Stimulated activated CD8-positive, alpha-beta memory T cell treated with anti-CD3 and anti-CD28 coated beads, Interleukin-12 subunit alpha, Interleukin-12 subunit beta, amount 100 ng/mL, for 4 hours (primary cell): ENCODE measurements at regions not wholly inside any gene's neighbourhood (a gene's known extent, or its start where the extent isn't known, plus 50 kb on each side); places are given as distances from the start of the nearest gene placed in this dataset.

ENCODE experiments used
- DNase-seq: peaks from one replicate; pipeline ENCODE4 v3.0.0-alpha.2; 2020; ENCODE audit warnings: low read depth

GRCh38 chr7:33814400-33814799 lies 90.9 kb upstream of the BMPER start:
- DNase-seq: no peak

DNA sequence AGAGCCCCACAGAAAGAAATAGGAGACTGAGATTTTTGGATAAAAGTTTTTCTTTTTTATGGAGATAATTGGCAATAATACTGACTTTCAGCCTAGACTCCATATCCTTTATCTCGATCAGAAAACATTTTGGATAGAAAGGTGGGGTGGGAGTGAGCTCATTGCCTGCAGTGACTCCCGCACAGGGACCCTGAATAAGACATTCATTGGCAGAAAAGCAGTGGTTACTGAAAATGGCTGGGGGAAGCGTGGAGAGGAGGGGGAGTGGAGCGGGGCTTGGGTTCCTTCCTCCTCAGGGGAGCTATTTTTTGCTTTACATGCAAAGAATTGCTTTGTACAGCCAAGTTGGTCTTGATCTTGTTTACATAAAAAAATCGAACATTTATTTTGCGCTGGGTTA lies 90.4 kb upstream of the BMPER start:
- no peak for DNase-seq

DNA sequence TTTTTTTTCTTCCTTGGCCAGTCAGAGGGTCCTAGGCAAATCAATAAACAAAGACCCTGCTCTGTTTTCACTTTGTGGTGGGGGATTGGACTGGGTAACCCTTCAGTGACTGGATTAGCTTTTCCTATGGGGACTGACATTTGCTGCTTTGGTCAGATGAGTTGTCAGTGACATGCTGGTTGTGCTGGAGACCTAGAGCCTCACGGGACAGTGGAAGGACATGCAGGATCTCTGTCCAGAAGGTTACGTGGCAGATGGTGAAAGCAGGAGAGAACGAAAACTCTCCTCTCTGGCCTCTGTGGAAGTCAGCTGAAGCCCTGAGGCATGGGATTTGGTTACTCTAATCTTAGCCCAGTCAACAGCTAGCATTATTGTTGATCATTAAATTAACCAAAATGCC lies 90.0 kb upstream of the BMPER start:
- DNase-seq: no peak

DNA sequence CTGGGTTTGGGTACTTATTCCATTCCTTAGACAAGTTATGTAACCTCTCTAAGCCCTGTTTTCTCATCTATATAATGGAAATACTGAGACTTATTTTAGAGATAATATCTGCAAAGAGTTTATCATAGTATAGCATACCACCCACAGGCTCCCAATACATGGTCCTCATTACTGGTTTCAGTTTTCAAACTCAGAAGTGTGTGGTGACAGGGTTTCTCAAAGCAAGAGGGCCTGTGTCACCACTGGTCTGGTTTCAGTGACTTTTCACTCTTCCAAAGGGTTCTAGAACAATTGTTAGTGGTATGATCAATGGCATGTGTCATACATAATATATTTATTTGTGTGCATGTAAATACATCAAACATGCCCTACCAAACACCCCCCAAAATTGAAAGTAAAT lies 89.2 kb upstream of the BMPER start:
- DNase-seq: no peak

- no peak for DNase-seq
Observed at GRCh38 chr7:33819658-33820057, 85.7 kb upstream of the BMPER start.

GRCh38 chr7:33820206-33820605 lies 85.1 kb upstream of the BMPER start:
- no peak for DNase-seq

DNA sequence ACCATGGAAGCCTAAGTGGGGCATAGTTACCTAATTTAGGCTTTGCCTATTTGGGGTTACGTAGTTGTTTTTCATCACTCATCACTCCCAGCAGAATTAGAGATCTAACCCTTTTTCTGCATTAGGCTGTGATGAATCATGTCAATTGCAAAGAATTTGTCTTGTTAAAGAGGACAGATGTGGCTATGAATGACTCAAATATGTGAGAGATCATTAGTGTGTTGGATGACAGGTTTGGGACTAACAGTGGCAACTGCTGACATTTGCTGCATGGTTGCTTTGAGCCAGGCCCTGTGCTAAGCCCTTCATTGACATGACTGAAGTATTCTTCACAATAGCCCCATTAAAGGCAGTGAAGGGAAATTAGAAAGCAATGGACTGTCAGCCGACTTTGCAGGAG lies 83.4 kb upstream of the BMPER start:
- no peak for DNase-seq

DNA sequence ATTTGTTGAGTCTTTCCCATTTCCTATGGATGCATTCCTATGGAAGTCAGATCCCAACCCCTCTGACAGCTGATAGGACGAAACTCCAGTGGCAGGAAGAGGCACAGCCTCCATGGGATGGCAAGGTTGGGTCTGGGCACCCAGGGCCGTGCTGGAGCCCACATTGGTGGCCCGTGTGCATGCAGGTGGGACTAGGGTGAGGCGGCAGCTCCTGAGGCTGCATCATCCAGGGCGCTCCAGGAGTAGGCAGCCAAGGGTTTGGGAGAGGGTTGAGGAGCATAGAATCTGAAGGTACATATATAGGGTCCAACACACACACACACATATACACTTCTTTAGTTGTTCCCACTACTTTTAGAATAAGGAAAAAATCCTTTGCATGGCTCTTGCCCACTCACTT lies 81.4 kb upstream of the BMPER start:
- DNase-seq: no peak

DNA sequence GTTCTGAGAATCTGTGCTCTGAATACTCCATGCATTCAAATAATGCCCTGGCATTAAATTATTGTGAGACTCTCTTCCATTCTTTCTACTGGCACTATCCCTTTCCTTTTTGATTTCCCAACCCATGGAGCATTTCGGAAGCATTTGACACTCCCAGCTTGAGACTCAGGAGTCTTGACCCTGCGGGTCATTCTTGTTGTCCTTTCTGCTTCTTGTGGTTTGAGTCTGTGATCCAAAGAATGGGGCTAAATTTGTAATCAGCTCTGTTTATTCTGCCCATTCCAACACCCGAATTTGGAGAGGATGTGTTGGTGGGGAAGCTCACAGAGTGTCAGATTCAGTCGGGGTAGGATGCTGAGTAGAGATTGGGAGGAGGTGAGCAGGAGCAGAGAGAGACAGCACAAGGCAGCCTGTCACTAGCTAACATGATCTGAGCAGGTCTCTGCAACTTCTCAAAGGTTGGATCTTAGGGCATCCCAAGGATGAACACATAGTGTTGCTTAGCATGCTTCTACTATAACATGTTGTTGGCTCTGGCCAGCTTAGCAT lies 80.4 kb upstream of the BMPER start:
- no peak for DNase-seq

DNA sequence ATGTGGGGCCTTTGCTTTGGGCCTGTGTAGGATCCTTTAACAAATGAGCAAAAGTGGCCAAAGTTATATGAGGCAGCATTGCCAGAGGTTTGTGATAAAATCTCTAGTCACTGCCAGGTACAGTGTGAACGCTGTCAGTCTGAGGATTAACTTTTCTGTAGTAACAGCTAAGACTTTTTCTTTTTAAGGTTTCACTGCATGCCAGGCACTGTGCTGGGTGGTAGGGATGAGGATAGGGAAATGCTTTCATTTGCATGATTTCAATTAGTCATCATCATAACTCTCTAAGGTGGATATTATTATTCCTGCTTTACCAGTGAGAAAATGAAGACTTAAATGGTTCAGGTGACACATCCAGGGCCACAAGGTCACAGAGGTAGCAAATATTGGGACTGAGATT lies 79.7 kb upstream of the BMPER start:
- no peak for DNase-seq

- no peak for DNase-seq
Observed at GRCh38 chr7:33829536-33829935, 75.8 kb upstream of the BMPER start.

DNA sequence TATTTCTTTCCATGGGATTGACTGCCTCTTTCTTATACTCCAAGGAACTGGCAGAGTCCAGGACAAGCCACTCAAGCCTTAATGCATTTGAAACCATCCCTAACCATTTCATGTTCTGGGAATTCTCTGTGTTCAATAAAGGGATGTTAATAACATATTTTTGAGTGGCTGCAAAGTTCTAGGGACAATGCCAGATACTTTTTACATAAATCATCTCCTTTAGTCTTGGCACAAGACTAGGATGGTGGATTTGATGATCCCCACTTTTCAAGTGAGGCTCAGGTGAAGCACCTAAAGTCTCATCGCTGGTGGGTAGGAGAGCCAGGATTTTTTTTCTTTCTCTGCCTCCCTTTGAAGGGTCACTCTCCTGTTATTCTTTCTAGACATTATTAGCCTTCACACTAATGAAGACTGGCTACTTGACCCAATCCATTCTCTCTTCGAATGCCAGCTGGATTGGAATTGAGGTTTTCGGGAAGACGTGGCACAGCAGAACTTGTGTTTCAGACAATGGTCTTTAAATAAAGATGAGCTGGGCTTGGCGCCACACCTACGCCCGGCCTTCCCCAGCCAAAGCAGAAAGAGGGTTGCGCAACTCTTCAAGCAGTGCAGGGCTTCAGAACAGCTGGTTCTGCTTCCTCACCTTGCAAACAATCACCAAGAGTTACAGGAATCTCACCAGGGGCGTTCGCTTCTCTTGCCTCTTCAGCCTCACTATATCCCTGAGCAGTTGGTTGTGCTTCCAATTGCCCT lies 73.8 kb upstream of the BMPER start:
- DNase-seq: no peak

GRCh38 chr7:33832271-33832721 lies 73.0 kb upstream of the BMPER start:
- DNase-seq: no peak

DNA sequence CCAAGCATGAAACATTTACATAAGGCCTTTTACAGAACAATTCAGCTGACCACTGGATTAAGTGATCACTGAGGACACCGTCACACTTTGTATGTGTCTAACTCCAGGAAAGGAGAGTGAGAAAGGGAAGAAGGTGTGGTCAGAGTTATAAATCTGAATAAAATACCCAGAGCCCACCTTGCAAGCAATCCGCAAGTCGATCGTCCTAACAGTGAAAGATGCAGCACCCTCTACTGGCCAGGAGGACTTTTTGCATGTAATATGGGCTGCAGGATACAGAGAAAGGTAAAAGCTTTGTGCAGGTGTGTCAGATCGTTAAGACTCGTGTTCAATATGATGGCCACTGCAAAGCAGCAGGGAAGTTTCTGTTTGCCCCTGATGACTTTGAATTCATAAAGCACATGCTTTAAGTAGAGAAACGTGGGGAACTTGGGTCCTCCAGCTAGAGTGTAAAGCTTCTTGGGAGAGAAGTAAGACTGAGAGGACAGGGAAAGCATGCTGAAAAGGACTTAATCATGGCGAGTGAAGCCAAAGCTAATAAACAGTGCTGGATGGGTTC lies 68.5 kb upstream of the BMPER start:
- no peak for DNase-seq

DNA sequence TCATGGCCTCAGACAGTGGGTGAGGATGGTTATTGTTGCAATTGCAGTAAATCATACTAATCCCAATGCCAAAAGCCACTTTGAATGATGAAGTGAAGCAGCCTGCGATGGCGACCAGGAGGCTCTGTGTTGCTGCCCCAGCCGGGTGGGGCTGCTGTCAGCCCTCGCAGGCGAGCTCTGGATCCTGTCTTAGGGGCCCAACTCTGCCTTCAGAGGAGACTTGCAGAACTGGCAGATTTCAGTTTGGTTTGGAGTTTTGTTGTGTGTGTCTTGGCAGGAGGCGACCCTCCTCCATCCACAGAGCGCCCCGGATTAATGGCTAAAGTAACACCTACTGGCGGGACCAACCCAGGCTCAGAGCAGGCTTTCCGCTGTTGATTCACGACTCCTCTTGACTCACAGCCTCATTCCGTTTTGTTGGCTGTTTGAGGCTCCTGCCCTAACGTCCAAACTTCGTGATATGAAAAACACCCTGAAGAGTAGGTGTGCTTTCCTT lies 67.9 kb upstream of the BMPER start:
- DNase-seq: no peak

DNA sequence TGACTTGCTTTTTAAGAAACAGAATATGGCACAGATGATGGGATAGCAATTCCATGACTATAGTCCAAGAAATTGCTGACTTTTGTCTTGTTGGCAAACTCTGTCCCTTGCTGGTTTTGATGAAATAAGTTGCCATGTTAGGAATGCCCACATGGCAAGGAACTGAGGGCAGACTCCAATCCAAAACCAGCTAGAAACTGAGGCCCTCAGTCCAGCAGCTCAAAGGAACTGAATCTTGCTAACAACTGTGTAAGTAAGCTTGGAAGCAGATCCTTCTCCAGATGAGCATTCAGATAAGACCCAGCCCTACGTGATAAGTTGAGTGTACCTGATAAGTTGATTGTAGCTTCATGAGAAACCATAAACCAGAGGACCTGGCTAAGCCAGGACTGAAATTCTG lies 64.3 kb upstream of the BMPER start:
- no peak for DNase-seq

DNA sequence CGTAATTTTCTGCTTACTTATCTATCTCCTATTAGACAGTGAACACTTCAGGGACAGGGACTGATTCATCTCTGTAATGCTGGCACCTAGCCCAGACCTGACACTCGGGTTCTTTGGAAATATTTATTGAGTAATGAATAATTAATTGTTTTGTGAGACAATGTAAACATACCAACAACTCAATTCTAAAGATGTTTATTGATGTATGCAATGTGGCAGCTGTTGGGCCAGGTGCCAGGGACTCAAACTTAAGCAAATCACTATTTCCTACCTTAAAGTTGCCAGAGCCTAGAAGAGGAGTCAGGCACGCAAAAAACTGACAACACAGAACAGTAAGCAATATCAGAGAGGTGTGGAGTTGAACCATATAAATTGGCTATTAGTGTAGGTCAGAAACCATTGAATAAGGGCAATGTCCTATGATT lies 63.6 kb upstream of the BMPER start:
- DNase-seq: no peak

DNA sequence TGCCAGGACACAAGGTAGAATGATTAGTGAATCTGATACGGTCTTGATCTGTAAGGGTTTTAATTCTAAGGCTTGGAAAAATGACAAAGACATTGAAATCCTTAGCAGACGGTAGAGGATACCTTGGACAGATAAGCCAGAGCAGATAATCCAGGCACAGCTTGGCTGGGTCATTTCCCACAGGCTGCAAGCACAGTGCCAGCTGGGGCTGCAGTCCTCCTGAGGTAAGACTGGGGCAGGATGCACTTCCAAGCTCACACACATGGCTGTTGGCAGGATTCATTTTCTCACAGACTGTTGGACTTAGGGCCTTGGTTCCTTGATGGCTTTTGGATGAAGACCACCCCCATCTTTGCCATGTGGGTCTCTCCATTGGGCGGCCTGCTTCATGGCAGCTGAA lies 63.2 kb upstream of the BMPER start:
- no peak for DNase-seq

GRCh38 chr7:33845991-33846509 lies 59.3 kb upstream of the BMPER start:
- DNase-seq: no peak

GRCh38 chr7:33849004-33849403 lies 56.3 kb upstream of the BMPER start:
- no peak for DNase-seq

GRCh38 chr7:33849971-33850559 lies 55.3 kb upstream of the BMPER start:
- DNase-seq: no peak

DNA sequence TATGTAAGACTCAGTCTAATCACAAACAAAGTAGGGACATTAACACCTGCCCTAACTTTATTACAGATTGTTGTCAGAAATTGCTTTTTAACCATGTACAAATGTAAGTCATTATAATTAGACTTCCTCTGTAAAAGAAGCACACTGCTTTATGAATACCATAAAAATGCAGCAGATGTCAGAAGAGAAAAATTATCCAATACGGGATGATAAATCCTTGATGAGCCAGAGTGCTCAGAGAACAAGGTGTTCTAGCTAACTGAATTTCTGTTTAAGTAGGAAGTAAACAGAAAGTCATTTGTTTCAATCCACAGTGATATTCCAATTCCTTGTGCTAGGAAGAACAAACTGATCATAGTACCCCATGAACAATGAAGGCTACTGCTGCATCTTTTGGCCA lies 54.6 kb upstream of the BMPER start:
- DNase-seq: no peak

DNA sequence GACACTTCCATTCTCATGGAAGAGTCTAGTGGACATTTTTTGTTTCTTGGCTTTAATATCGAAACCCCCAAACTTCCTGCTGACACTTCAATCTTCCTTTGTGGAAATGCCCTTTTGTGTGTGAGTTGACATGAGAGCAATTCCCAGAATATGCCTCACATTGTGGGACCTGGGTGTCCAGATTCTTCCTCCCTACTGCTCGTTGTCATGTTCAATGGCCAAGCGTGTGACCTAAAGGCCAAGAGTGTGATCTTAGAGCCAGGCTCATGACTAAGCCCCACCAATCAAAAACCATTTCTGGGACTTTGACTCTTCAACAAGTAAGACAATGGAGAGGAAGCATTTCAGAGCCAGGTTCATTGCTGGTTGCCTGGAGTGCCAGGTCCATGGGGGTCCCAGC lies 52.5 kb upstream of the BMPER start:
- no peak for DNase-seq
